ENCODE measurements at regions not wholly inside any gene's neighbourhood (a gene's known extent, or its start where the extent isn't known, plus 50 kb on each side); places are given as distances from the start of the nearest gene placed in this dataset.

- H3K4me3 Mint-ChIP-seq = no peak overlapping the region
- intact Hi-C loops (cut with micrococcal nuclease) = no loop called here
- no peaks in the 10 kb centered on the region for H3K4me1 Mint-ChIP-seq (ENCODE audit: low read depth)
- H3K9me3 Mint-ChIP-seq = no peaks in the 10 kb centered on the region
- no peaks in the 10 kb centered on the region for H3K36me3 Mint-ChIP-seq
- POLR2A ChIA-PET = no interaction called here
- no peak for DNase-seq
- peaks cover 3% of the 10 kb centered on the region for H3K27me3 Mint-ChIP-seq
- H3K27ac Mint-ChIP-seq = no peak overlapping the region
- CTCF ChIA-PET = no interaction called here
Measured at GRCh38 chr5:130995851-130996250, 169.2 kb downstream of the HINT1 start.

DNA sequence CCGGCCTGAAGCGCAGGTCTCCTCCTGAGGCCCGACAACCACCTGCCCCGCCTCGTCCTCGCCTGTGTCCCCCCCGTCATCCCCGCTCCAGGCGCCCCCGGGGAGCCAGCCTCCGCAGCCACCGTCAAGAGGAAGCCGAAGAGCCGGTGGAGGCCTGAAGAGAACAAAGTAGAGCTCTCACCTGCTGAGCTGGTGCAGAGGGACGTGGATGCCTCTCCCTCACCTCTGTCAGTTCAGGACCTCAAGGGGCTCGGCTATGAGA, 169.9 kb downstream of the HINT1 start:
- no peaks in the 10 kb centered on the region for H3K4me1 Mint-ChIP-seq (ENCODE audit: low read depth)
- H3K27me3 Mint-ChIP-seq = peaks cover 3% of the 10 kb centered on the region
- no peaks in the 10 kb centered on the region for H3K9me3 Mint-ChIP-seq
- H3K27ac Mint-ChIP-seq = no peak overlapping the region
- no peak for DNase-seq
- ChIA-PET POLR2A (no interaction called here), CTCF (no interaction called here)
- intact Hi-C loops (cut with micrococcal nuclease) = no loop called here
- no peaks in the 10 kb centered on the region for H3K36me3 Mint-ChIP-seq
- no peak overlapping the region for H3K4me3 Mint-ChIP-seq

DNA sequence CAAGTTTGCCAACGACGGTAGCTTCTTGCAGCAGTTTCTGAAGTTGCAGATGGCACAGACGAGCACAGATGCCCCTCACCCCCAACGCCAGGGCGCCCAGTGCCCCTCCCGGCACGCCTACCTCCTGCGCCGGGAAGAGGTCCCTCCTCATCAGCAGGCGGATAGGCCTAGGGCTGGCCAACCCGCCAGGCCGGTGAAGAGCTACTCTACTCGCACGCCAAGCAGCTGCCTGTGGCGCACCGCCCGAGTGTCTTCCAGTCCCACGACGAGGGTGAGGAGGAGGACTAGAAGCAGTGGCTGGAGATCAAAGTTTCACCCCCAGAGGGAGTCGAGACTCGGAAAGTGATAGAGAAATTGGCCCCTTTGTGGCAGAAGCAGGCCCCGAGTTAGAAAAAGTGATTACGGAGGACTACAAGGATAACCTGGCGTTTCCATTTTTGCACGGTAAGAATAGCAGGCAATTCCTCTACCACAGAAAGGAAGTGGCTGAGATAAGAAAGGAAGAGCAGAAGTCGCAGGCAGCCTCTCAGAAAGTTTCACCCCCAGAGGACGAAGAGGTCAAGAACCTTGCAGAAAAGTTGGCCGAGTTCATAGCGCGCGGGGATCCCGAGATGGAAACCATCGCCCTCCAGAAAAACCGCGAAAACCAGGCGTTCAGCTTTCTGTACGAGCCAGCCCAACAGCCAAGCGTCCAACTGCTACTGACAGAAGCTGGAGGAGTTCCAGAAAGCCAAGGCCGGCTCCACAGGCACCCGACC, 170.4 kb downstream of the HINT1 start:
- peaks cover 3% of the 10 kb centered on the region for H3K27me3 Mint-ChIP-seq
- H3K36me3 Mint-ChIP-seq = no peaks in the 10 kb centered on the region
- no peak overlapping the region for H3K4me3 Mint-ChIP-seq
- H3K27ac Mint-ChIP-seq = no peak overlapping the region
- no peak for DNase-seq
- POLR2A ChIA-PET = no interaction called here
- no peaks in the 10 kb centered on the region for H3K9me3 Mint-ChIP-seq
- H3K4me1 Mint-ChIP-seq (ENCODE audit: low read depth) = no peaks in the 10 kb centered on the region
- intact Hi-C loops (cut with micrococcal nuclease) = no loop called here
- CTCF ChIA-PET = no interaction called here

GRCh38 chr5:130992621-130993020, 172.4 kb downstream of the HINT1 start:
- Mint-ChIP-seq H3K4me1 (ENCODE audit: low read depth) (no peaks in the 10 kb centered on the region), H3K4me3 (no peak overlapping the region), H3K36me3 (no peaks in the 10 kb centered on the region), H3K9me3 (no peaks in the 10 kb centered on the region), H3K27ac (no peak overlapping the region), H3K27me3 (peaks cover 3% of the 10 kb centered on the region)
- DNase-seq = no peak
- CTCF ChIA-PET = interaction anchor here (0.7 kb wide), 1 partner anchor 119 kb away, joined by 3 read pairs; no protein-coding TSS in a partner anchor
- POLR2A ChIA-PET = no interaction called here
- intact Hi-C loops (cut with micrococcal nuclease) = no loop called here

GRCh38 chr5:130992095-130992494, 173.0 kb downstream of the HINT1 start:
- ChIA-PET CTCF (interaction anchor here (0.7 kb wide), 1 partner anchor 119 kb away, joined by 3 read pairs; no protein-coding TSS in a partner anchor), POLR2A (no interaction called here)
- intact Hi-C loops (cut with micrococcal nuclease) = no loop called here
- Mint-ChIP-seq H3K4me1 (ENCODE audit: low read depth) (no peaks in the 10 kb centered on the region), H3K4me3 (no peak overlapping the region), H3K27ac (no peak overlapping the region), H3K36me3 (no peaks in the 10 kb centered on the region), H3K27me3 (peaks cover 3% of the 10 kb centered on the region), H3K9me3 (no peaks in the 10 kb centered on the region)
- no peak for DNase-seq

DNA sequence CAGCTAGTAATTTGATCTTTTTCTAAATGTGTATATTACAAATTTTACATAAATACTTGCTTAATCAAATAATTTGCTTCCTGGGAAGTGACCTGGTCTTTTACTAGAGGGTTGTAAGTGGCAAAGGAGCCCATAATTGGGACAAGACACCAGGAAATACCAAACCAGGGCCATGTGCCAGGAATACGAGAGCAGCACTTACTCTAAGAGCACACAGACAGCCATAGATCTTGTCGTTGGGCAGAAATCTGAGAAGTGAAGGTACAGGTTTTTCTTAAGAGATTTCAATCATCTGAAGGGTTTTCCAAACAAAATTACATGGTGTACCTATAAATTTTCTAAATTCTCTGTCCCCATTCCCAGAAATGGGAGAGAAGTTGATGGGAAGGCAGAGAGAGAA, 179.3 kb downstream of the HINT1 start:
- intact Hi-C loops (cut with micrococcal nuclease) = no loop called here
- H3K4me1 Mint-ChIP-seq (ENCODE audit: low read depth) = no peaks in the 10 kb centered on the region
- no peaks in the 10 kb centered on the region for H3K36me3 Mint-ChIP-seq
- POLR2A ChIA-PET = no interaction called here
- H3K27ac Mint-ChIP-seq = no peak overlapping the region
- H3K9me3 Mint-ChIP-seq = no peaks in the 10 kb centered on the region
- no peak overlapping the region for H3K4me3 Mint-ChIP-seq
- DNase-seq = no peak
- H3K27me3 Mint-ChIP-seq = peaks cover 1% of the 10 kb centered on the region
- CTCF ChIA-PET = no interaction called here

DNA sequence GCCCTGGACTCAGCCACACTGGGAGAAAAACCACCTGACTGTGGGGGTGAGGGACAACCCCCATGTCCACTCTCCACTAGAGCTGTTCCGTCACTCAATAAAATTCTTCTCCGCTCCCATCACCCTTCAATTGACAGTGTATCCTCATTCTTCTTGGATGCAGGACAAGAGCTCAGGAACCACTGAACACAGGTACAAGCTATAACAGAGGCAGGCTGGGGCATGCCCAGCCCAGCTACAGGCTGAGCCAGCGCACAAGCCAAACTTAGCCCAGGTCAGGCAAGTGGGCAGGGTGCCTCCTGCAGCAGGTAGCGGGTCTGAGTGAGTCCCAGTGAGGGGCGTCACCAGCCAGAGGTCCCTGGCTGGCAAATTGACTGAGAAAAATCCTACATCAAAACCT, 183.4 kb downstream of the HINT1 start:
- Mint-ChIP-seq H3K4me1 (ENCODE audit: low read depth) (no peaks in the 10 kb centered on the region), H3K4me3 (no peak overlapping the region), H3K27ac (no peak overlapping the region), H3K27me3 (peaks cover 6% of the 10 kb centered on the region), H3K9me3 (peaks cover 2% of the 10 kb centered on the region), H3K36me3 (no peaks in the 10 kb centered on the region)
- ChIA-PET CTCF (no interaction called here), POLR2A (no interaction called here)
- DNase-seq = no peak
- intact Hi-C loops (cut with micrococcal nuclease) = no loop called here

DNA sequence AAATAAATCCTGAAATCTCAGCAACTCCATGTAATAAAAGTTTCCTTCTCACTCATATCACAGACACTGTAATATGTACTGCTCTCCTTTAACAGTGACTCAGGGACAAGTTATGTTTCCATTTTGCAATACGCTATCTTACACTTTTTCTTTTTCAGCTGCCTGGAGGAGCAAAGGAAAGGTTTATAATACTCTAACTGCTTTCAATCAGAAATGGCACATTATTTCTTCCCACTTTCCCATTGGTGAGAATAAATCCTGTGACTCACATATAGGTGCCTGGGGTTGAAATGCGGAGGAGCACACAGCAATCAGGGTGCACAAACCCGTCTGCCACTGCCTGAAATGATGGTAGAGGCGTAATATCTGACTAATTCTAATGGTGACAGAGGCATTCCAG, 186.6 kb downstream of the HINT1 start:
- no peak overlapping the region for H3K27ac Mint-ChIP-seq
- DNase-seq = no peak
- POLR2A ChIA-PET = no interaction called here
- no peaks in the 10 kb centered on the region for H3K36me3 Mint-ChIP-seq
- peaks cover 6% of the 10 kb centered on the region for H3K27me3 Mint-ChIP-seq
- CTCF ChIA-PET = no interaction called here
- H3K4me3 Mint-ChIP-seq = no peak overlapping the region
- no peaks in the 10 kb centered on the region for H3K4me1 Mint-ChIP-seq (ENCODE audit: low read depth)
- intact Hi-C loops (cut with micrococcal nuclease) = no loop called here
- H3K9me3 Mint-ChIP-seq = peaks cover 2% of the 10 kb centered on the region

DNA sequence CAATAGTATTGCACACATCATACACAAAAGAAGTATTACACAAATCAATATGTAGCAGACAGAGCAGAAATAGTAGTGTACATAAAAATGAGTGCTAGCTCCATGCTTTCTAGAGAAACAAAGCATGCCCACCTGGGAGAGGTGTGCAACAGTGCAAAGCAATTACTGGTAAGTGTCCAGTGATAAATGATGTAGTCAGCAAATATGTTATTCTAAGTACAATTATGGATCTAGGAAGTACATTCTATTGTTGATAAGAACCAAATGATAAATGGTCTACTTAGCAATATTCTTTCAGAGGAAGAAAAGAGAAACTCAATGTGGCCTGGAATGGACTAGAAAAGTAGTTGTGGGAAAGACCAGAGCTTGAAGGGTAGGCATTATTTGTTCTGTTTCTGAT, 188.6 kb downstream of the HINT1 start:
- ChIA-PET POLR2A (no interaction called here), CTCF (no interaction called here)
- Mint-ChIP-seq H3K27ac (no peak overlapping the region), H3K36me3 (no peaks in the 10 kb centered on the region), H3K9me3 (peaks cover 2% of the 10 kb centered on the region), H3K27me3 (peaks cover 5% of the 10 kb centered on the region), H3K4me3 (no peak overlapping the region), H3K4me1 (ENCODE audit: low read depth) (no peaks in the 10 kb centered on the region)
- DNase-seq = no peak
- intact Hi-C loops (cut with micrococcal nuclease) = no loop called here

DNA sequence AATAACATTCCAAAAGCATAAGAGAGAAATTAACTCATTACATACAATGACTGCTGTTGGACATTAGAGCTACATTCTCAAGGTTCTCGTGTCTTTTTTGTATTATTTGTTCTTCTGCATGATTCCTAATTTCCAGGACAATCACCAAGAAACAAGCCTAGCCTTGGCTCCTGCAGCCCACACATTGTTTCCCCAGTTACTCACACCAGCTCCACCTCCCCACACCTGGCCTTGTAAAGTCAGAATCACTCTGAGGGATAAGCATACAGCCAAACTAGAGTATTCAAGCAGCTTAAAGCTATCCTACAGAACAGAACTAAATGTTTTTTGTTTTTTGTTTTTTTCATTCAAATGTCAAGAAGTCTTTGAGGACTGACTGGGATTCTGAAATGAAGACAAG, 189.2 kb downstream of the HINT1 start:
- POLR2A ChIA-PET = no interaction called here
- Mint-ChIP-seq H3K4me3 (no peak overlapping the region), H3K4me1 (ENCODE audit: low read depth) (no peaks in the 10 kb centered on the region), H3K27me3 (peaks cover 5% of the 10 kb centered on the region), H3K36me3 (no peaks in the 10 kb centered on the region), H3K9me3 (peaks cover 2% of the 10 kb centered on the region), H3K27ac (no peak overlapping the region)
- no peak for DNase-seq
- intact Hi-C loops (cut with micrococcal nuclease) = no loop called here
- CTCF ChIA-PET = no interaction called here

GRCh38 chr5:130975299-130975698, 189.8 kb downstream of the HINT1 start:
- H3K27me3 Mint-ChIP-seq = peaks cover 5% of the 10 kb centered on the region
- H3K4me1 Mint-ChIP-seq (ENCODE audit: low read depth) = no peaks in the 10 kb centered on the region
- ChIA-PET CTCF (no interaction called here), POLR2A (no interaction called here)
- no peak overlapping the region for H3K4me3 Mint-ChIP-seq
- DNase-seq = no peak
- no peaks in the 10 kb centered on the region for H3K36me3 Mint-ChIP-seq
- H3K9me3 Mint-ChIP-seq = peaks cover 2% of the 10 kb centered on the region
- H3K27ac Mint-ChIP-seq = no peak overlapping the region
- intact Hi-C loops (cut with micrococcal nuclease) = no loop called here

- H3K27ac Mint-ChIP-seq = no peak overlapping the region
- H3K4me1 Mint-ChIP-seq (ENCODE audit: low read depth) = no peaks in the 10 kb centered on the region
- peaks cover 2% of the 10 kb centered on the region for H3K27me3 Mint-ChIP-seq
- H3K36me3 Mint-ChIP-seq = no peaks in the 10 kb centered on the region
- no peak for DNase-seq
- POLR2A ChIA-PET = no interaction called here
- H3K4me3 Mint-ChIP-seq = no peak overlapping the region
- intact Hi-C loops (cut with micrococcal nuclease) = no loop called here
- no peaks in the 10 kb centered on the region for H3K9me3 Mint-ChIP-seq
- CTCF ChIA-PET = no interaction called here
Measured at GRCh38 chr5:130974021-130974683, 190.9 kb downstream of the HINT1 start.

DNA sequence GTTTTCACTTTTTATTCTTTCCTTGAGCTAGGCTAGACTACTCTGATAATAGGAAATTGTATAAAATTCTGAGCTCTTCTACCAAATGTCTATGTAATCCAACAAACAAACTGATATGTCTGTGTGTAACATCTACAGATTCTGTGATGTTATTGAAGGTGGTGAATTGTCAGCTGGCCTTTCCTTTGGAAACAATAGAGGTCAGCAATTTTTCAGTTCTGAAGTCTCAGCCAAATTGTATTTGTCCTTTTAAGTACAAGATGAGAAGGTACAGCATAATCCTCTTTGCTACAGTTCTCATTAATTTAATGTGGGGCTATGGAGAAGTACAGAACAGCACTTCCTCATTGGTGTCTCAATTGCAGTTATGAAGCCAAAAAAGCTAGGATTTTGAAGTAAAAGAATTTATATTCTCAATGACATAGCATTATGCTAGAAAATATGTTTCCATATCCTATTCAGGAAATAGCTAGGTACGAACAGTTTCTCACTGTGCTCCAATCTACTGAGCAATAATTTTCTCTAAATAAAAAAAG, 198.0 kb downstream of the HINT1 start:
- ChIA-PET CTCF (no interaction called here), POLR2A (no interaction called here)
- no peaks in the 10 kb centered on the region for H3K36me3 Mint-ChIP-seq
- H3K4me3 Mint-ChIP-seq = no peak overlapping the region
- DNase-seq = no peak
- H3K27me3 Mint-ChIP-seq = no peaks in the 10 kb centered on the region
- peaks cover 7% of the 10 kb centered on the region for H3K9me3 Mint-ChIP-seq
- intact Hi-C loops (cut with micrococcal nuclease) = no loop called here
- H3K4me1 Mint-ChIP-seq (ENCODE audit: low read depth) = no peaks in the 10 kb centered on the region
- no peak overlapping the region for H3K27ac Mint-ChIP-seq

All from activated CD4-positive, alpha-beta memory T cell treated with anti-CD3 and anti-CD28 coated beads for 36 hours (primary cell).